ENCODE measurements at regions not wholly inside any gene's neighbourhood (a gene's known extent, or its start where the extent isn't known, plus 50 kb on each side); places are given as distances from the start of the nearest gene placed in this dataset.

- Histone ChIP-seq H3K27ac (ENCODE audit: low read depth in 1 of 2, low read length in 2 of 2) (no peak overlapping the region), H3K4me1 (ENCODE audit: control insufficient read depth in 4 of 4, insufficient read depth in 4 of 4, low read length in 3 of 4) (peaks cover 0 to 2% (median 0%) of the 10 kb centered on the region in 4 donors), H3K36me3 (ENCODE audit: control insufficient read depth in 4 of 4, insufficient read depth in 3 of 4, low read depth in 1 of 4, low read length in 3 of 4) (no peaks in the 10 kb centered on the region), H3K4me3 (ENCODE audit: low read depth in 1 of 3, low read length in 3 of 3) (no peak overlapping the region), H3K9me3 (ENCODE audit: control insufficient read depth in 4 of 4, low read length in 3 of 4) (no peaks in the 10 kb centered on the region), H3K27me3 (ENCODE audit: control insufficient read depth in 4 of 4, insufficient read depth in 4 of 4, low read length in 3 of 4) (no peaks in the 10 kb centered on the region), H3K9ac (ENCODE audit: low read depth in 1 of 2, low read length in 2 of 2) (no peak overlapping the region)
- DNase-seq (ENCODE audit: low spot score): no peak
- WGBS: 88% methylated on average over 5 of the region's 5 CpGs
- TF ChIP-seq NR2F2 (IDR thresholded peaks at IDR 0.05) (no peak), CTCF (IDR thresholded peaks at IDR 0.05; ENCODE audit: low read depth, low read length, missing input control) (no peak), RAD21 (IDR thresholded peaks at IDR 0.05) (no peak), MAX (IDR thresholded peaks at IDR 0.05) (no peak)
These were observed 97.8 kb upstream of the PDE3A start for GRCh38 chr12:20270557-20270956.

- TF ChIP-seq ZBTB33 (IDR thresholded peaks at IDR 0.05) (no peak), HNF4G (IDR thresholded peaks at IDR 0.05) (no peak)
- H3K27ac ChIP-seq (ENCODE audit: low read depth in 1 of 2, low read length in 2 of 2): no peak overlapping the region
- H3K36me3 ChIP-seq (ENCODE audit: control insufficient read depth in 4 of 4, insufficient read depth in 3 of 4, low read depth in 1 of 4, low read length in 3 of 4): no peaks in the 10 kb centered on the region
- no peak for DNase-seq (ENCODE audit: low spot score)
- no peak overlapping the region for H3K4me3 ChIP-seq (ENCODE audit: low read depth in 1 of 3, low read length in 3 of 3)
- peaks cover 0 to 2% (median 0%) of the 10 kb centered on the region in 4 donors for H3K4me1 ChIP-seq (ENCODE audit: control insufficient read depth in 4 of 4, insufficient read depth in 4 of 4, low read length in 3 of 4)
- H3K27me3 ChIP-seq (ENCODE audit: control insufficient read depth in 4 of 4, insufficient read depth in 4 of 4, low read length in 3 of 4): no peaks in the 10 kb centered on the region
- WGBS: 95% methylated on average over 1 of the region's 1 CpG
- H3K9ac ChIP-seq (ENCODE audit: low read depth in 1 of 2, low read length in 2 of 2): no peak overlapping the region
- no peaks in the 10 kb centered on the region for H3K9me3 ChIP-seq (ENCODE audit: control insufficient read depth in 4 of 4, low read length in 3 of 4)
These were observed 96.2 kb upstream of the PDE3A start for GRCh38 chr12:20272161-20272560.

- H3K4me3 ChIP-seq (ENCODE audit: low read depth in 1 of 3, low read length in 3 of 3): no peak overlapping the region
- peaks cover 0 to 2% (median 0%) of the 10 kb centered on the region in 4 donors for H3K4me1 ChIP-seq (ENCODE audit: control insufficient read depth in 4 of 4, insufficient read depth in 4 of 4, low read length in 3 of 4)
- no peaks in the 10 kb centered on the region for H3K9me3 ChIP-seq (ENCODE audit: control insufficient read depth in 4 of 4, low read length in 3 of 4)
- no peak for TF ChIP-seq RAD21 (IDR thresholded peaks at IDR 0.05)
- no peak for TF ChIP-seq YY1 (IDR thresholded peaks at IDR 0.05)
- no peak for TF ChIP-seq CTCF (IDR thresholded peaks at IDR 0.05; ENCODE audit: low read depth, low read length, missing input control)
- no peak for TF ChIP-seq ZBTB33 (IDR thresholded peaks at IDR 0.05)
- TF ChIP-seq MAX (IDR thresholded peaks at IDR 0.05): no peak
- no peak for TF ChIP-seq GABPA (IDR thresholded peaks at IDR 0.05 in 1 of 2, conservative IDR thresholded peaks at IDR 0.05 in 1 of 2)
- TF ChIP-seq HNF4A (conservative IDR thresholded peaks at IDR 0.05): no peak
- no peak for TF ChIP-seq FOXA2 (IDR thresholded peaks at IDR 0.05)
- H3K9ac ChIP-seq (ENCODE audit: low read depth in 1 of 2, low read length in 2 of 2): no peak overlapping the region
- DNase-seq (ENCODE audit: low spot score): no peak
- WGBS: 89% methylated on average over 2 of the region's 2 CpGs
- H3K27me3 ChIP-seq (ENCODE audit: control insufficient read depth in 4 of 4, insufficient read depth in 4 of 4, low read length in 3 of 4): no peaks in the 10 kb centered on the region
- H3K36me3 ChIP-seq (ENCODE audit: control insufficient read depth in 4 of 4, insufficient read depth in 3 of 4, low read depth in 1 of 4, low read length in 3 of 4): no peaks in the 10 kb centered on the region
- no peak overlapping the region for H3K27ac ChIP-seq (ENCODE audit: low read depth in 1 of 2, low read length in 2 of 2)
These were observed 95.5 kb upstream of the PDE3A start for GRCh38 chr12:20272801-20273200.
